ENCODE measurements at regions not wholly inside any gene's neighbourhood (a gene's known extent, or its start where the extent isn't known, plus 50 kb on each side); places are given as distances from the start of the nearest gene placed in this dataset.

DNA sequence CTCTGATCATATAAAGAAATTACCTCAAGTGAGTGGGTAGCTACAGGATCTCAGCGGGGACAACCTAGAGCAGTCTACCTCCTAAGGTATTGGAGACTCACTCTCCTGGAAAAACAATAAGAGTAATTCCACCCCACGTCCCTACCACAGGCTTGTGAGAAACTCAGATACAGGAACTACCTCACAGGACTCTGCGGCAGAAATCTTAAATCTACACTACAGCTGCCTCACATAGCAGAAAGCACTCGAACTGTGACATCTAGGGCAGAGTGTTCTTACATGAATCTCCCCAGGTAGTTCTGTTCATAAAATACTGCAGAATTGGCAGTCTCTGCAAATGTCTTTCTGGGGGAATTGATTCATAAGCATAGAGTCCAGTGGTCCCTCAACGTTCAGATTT is 382.9 kb upstream of the IL12A start:
- no peaks in the 10 kb centered on the region for H3K4me1 ChIP-seq (ENCODE audit: low read depth, poor library complexity, severe bottlenecking)
- TF ChIP-seq CTCF (conservative IDR thresholded peaks at IDR 0.05; ENCODE audit: low read depth, low read length) = no peak
- H4K20me1 ChIP-seq (ENCODE audit: insufficient read depth) = no peaks in the 10 kb centered on the region
- no peak overlapping the region for H2AFZ ChIP-seq (ENCODE audit: low read depth)
- no peaks in the 10 kb centered on the region for H3K79me2 ChIP-seq (ENCODE audit: insufficient read depth, low read depth)
- no peak overlapping the region for H3K4me3 ChIP-seq (IDR thresholded peaks at IDR 0.05; ENCODE audit: insufficient read depth, low read depth, low read length)
- no peaks in the 10 kb centered on the region for H3K27me3 ChIP-seq (ENCODE audit: insufficient read depth, low read depth)
- no peak overlapping the region for H3K4me2 ChIP-seq
- no peak overlapping the region for H3K9ac ChIP-seq
- H3K27ac ChIP-seq = no peak overlapping the region
- H3K36me3 ChIP-seq (ENCODE audit: insufficient read depth) = no peaks in the 10 kb centered on the region

GRCh38 chr3:159607856-159608255 is 380.8 kb upstream of the IL12A start:
- Histone ChIP-seq H3K36me3 (ENCODE audit: insufficient read depth) (no peaks in the 10 kb centered on the region), H3K79me2 (ENCODE audit: insufficient read depth, low read depth) (no peaks in the 10 kb centered on the region), H3K4me2 (no peak overlapping the region), H3K27ac (no peak overlapping the region), H2AFZ (ENCODE audit: low read depth) (no peak overlapping the region), H3K4me3 (IDR thresholded peaks at IDR 0.05; ENCODE audit: insufficient read depth, low read depth, low read length) (no peak overlapping the region), H4K20me1 (ENCODE audit: insufficient read depth) (no peaks in the 10 kb centered on the region), H3K9ac (no peak overlapping the region), H3K27me3 (ENCODE audit: insufficient read depth, low read depth) (no peaks in the 10 kb centered on the region), H3K4me1 (ENCODE audit: low read depth, poor library complexity, severe bottlenecking) (no peaks in the 10 kb centered on the region)
- TF ChIP-seq CTCF (conservative IDR thresholded peaks at IDR 0.05; ENCODE audit: low read depth, low read length) = no peak

DNA sequence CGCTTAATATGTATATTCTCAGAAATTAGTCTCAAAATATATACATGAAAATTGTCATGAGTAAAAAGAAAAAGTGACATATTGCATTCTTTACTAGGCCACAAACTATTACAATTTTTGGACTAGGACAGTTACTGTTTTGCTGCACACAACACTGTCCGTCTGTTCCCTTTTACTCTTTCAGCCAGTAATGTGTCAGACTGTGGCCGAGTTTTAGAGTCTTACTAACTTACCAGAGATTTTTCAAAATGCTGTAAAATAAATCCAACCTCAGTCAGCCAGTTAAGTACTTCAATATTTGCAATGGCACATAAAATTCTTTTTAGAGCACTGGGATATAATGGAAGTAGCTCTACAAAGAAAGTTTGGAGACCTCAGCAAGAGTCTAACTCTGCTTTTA is 380.3 kb upstream of the IL12A start:
- no peak for TF ChIP-seq CTCF (conservative IDR thresholded peaks at IDR 0.05; ENCODE audit: low read depth, low read length)
- Histone ChIP-seq H3K4me3 (IDR thresholded peaks at IDR 0.05; ENCODE audit: insufficient read depth, low read depth, low read length) (no peak overlapping the region), H2AFZ (ENCODE audit: low read depth) (no peak overlapping the region), H3K27ac (no peak overlapping the region), H3K36me3 (ENCODE audit: insufficient read depth) (no peaks in the 10 kb centered on the region), H3K4me2 (no peak overlapping the region), H4K20me1 (ENCODE audit: insufficient read depth) (no peaks in the 10 kb centered on the region), H3K9ac (no peak overlapping the region), H3K27me3 (ENCODE audit: insufficient read depth, low read depth) (no peaks in the 10 kb centered on the region), H3K4me1 (ENCODE audit: low read depth, poor library complexity, severe bottlenecking) (no peaks in the 10 kb centered on the region), H3K79me2 (ENCODE audit: insufficient read depth, low read depth) (no peaks in the 10 kb centered on the region)

GRCh38 chr3:159609625-159610024 is 379.0 kb upstream of the IL12A start:
- H3K4me1 ChIP-seq (ENCODE audit: low read depth, poor library complexity, severe bottlenecking) = no peaks in the 10 kb centered on the region

More at GRCh38 chr3:159609625-159610024, 379.0 kb upstream of the IL12A start:
- no peak overlapping the region for H3K4me3 ChIP-seq (IDR thresholded peaks at IDR 0.05; ENCODE audit: insufficient read depth, low read depth, low read length)
- no peak overlapping the region for H3K9ac ChIP-seq
- no peaks in the 10 kb centered on the region for H3K79me2 ChIP-seq (ENCODE audit: insufficient read depth, low read depth)
- TF ChIP-seq CTCF (conservative IDR thresholded peaks at IDR 0.05; ENCODE audit: low read depth, low read length) = no peak
- H3K27ac ChIP-seq = no peak overlapping the region
- no peaks in the 10 kb centered on the region for H4K20me1 ChIP-seq (ENCODE audit: insufficient read depth)
- H3K4me2 ChIP-seq = no peak overlapping the region
- H2AFZ ChIP-seq (ENCODE audit: low read depth) = no peak overlapping the region
- H3K27me3 ChIP-seq (ENCODE audit: insufficient read depth, low read depth) = no peaks in the 10 kb centered on the region
- no peaks in the 10 kb centered on the region for H3K36me3 ChIP-seq (ENCODE audit: insufficient read depth)

Data from KMS-11 (cell line).